WTC11 (cell line): ENCODE measurements at regions not wholly inside any gene's neighbourhood (a gene's known extent, or its start where the extent isn't known, plus 50 kb on each side); places are given as distances from the start of the nearest gene placed in this dataset.

Experiments
- CREB1 ChIP-seq: sonication (generic); formaldehyde crosslinking; IDR thresholded peaks from 2 replicates; pipeline ENCODE4 v1.8.0; 2023; ENCODE audit warnings: mild to moderate bottlenecking, missing genetic modification reagents
- NFE2L1 ChIP-seq: sonication (generic); formaldehyde crosslinking; IDR thresholded peaks from 2 replicates; pipeline ENCODE4 v1.8.1; 2023; ENCODE audit warnings: missing genetic modification reagents
- NR3C1 ChIP-seq: sonication (generic); formaldehyde crosslinking; conservative IDR thresholded peaks from 2 replicates; pipeline ENCODE4 v1.8.1; 2023; ENCODE audit warnings: low read depth, mild to moderate bottlenecking, missing genetic modification reagents
- SMAD3 ChIP-seq: sonication (generic); formaldehyde crosslinking; IDR thresholded peaks from 2 replicates; pipeline ENCODE4 v1.8.0; 2022; ENCODE audit warnings: missing genetic modification reagents, mild to moderate bottlenecking, borderline replicate concordance
- TEAD1 ChIP-seq: sonication (generic); formaldehyde crosslinking; IDR thresholded peaks from 2 replicates; pipeline ENCODE4 v1.8.0; 2022; ENCODE audit warnings: mild to moderate bottlenecking, missing genetic modification reagents
- TF ChIP-seq, protein P1 (sequence below): fragments of 200-600 bp; IDR thresholded peaks from 2 replicates; pipeline ENCODE4 v1.8.0; 2022; ENCODE audit warnings: antibody characterized with exemption
- TF ChIP-seq, protein P2 (sequence below): fragments of 250-450 bp; sonication (Bioruptor Pico); IDR thresholded peaks from 2 replicates; pipeline ENCODE4 v2.1.2; 2022; ENCODE audit warnings: mild to moderate bottlenecking, moderate library complexity

DNA sequence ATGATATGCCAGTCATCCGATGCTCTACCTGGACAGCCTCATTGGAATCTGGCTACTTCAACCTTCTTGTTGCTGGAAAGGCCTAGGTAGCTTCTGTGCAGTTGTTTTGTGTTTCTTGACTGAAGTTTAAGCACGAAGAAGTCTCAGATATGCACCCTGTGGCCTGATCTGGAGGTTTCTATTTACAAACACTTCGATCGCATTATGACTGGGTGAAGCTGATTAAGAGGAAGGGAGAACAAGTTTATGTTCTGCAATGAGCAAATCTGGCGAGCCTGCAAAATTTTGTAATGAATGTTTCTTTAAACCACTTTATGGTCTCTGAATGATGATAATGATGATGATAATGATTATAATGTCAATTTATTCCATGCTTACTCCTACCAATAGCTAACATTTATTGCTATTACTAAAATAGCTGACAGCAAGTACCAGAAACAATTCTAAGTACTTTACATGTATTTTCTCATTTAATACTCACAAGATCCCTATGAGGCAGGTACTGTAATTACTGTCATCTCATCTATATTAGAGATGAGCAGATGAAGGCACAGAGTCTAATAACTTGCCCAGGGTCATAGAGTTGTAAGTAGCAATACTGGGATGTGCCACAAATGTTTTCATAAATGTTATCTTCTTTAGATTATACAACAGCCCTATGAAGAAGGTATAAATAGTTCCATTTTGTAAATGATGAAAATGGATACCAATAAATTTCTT, 126.1 kb upstream of the UST start:
- TF ChIP-seq TEAD1 (no peak), NR3C1 (CRISPR knock-in tag) (no peak), NFE2L1 (CRISPR knock-in tag) (no peak), SMAD3 (CRISPR knock-in tag) (no peak), CREB1 (CRISPR knock-in tag) (no peak)
- TF ChIP-seq, protein P1, sequence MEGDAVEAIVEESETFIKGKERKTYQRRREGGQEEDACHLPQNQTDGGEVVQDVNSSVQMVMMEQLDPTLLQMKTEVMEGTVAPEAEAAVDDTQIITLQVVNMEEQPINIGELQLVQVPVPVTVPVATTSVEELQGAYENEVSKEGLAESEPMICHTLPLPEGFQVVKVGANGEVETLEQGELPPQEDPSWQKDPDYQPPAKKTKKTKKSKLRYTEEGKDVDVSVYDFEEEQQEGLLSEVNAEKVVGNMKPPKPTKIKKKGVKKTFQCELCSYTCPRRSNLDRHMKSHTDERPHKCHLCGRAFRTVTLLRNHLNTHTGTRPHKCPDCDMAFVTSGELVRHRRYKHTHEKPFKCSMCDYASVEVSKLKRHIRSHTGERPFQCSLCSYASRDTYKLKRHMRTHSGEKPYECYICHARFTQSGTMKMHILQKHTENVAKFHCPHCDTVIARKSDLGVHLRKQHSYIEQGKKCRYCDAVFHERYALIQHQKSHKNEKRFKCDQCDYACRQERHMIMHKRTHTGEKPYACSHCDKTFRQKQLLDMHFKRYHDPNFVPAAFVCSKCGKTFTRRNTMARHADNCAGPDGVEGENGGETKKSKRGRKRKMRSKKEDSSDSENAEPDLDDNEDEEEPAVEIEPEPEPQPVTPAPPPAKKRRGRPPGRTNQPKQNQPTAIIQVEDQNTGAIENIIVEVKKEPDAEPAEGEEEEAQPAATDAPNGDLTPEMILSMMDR: no peak
- TF ChIP-seq, protein P2, sequence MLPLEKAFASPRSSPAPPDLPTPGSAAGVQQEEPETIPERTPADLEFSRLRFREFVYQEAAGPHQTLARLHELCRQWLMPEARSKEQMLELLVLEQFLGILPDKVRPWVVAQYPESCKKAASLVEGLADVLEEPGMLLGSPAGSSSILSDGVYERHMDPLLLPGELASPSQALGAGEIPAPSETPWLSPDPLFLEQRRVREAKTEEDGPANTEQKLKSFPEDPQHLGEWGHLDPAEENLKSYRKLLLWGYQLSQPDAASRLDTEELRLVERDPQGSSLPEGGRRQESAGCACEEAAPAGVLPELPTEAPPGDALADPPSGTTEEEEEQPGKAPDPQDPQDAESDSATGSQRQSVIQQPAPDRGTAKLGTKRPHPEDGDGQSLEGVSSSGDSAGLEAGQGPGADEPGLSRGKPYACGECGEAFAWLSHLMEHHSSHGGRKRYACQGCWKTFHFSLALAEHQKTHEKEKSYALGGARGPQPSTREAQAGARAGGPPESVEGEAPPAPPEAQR (CRISPR knock-in tag): no peak
